ENCODE measurements at regions not wholly inside any gene's neighbourhood (a gene's known extent, or its start where the extent isn't known, plus 50 kb on each side); places are given as distances from the start of the nearest gene placed in this dataset.

- no peak overlapping the region for H3K4me3 Mint-ChIP-seq
- H3K27me3 Mint-ChIP-seq (ENCODE audit: insufficient read depth), result peaks cover 5% of the 10 kb centered on the region
- peaks cover 14% of the 10 kb centered on the region for H3K4me1 Mint-ChIP-seq (ENCODE audit: low read depth)
- peaks cover 3% of the 10 kb centered on the region for H3K36me3 Mint-ChIP-seq (ENCODE audit: low read depth)
- no peak for DNase-seq (ENCODE audit: low spot score)
- no peak overlapping the region for H3K27ac Mint-ChIP-seq
- intact Hi-C loops (cut with micrococcal nuclease), result no loop called here
- H3K9me3 Mint-ChIP-seq, result peaks cover 4% of the 10 kb centered on the region
Measured at GRCh38 chr6:137651591-137652335, 157.6 kb upstream of the OLIG3 start.

- Mint-ChIP-seq H3K27ac (no peak overlapping the region), H3K4me3 (no peak overlapping the region), H3K36me3 (ENCODE audit: low read depth) (peaks cover 3% of the 10 kb centered on the region), H3K27me3 (ENCODE audit: insufficient read depth) (peaks cover 4% of the 10 kb centered on the region), H3K4me1 (ENCODE audit: low read depth) (peaks cover 25% of the 10 kb centered on the region), H3K9me3 (peaks cover 4% of the 10 kb centered on the region)
- intact Hi-C loops (cut with micrococcal nuclease), result no loop called here
- no peak for DNase-seq (ENCODE audit: low spot score)
Measured at GRCh38 chr6:137652961-137653705, 158.9 kb upstream of the OLIG3 start.

GRCh38 chr6:137653706-137654059 lies 159.5 kb upstream of the OLIG3 start:
- H3K9me3 Mint-ChIP-seq, result peaks cover 4% of the 10 kb centered on the region
- H3K27ac Mint-ChIP-seq, result no peak overlapping the region
- intact Hi-C loops (cut with micrococcal nuclease), result no loop called here
- H3K36me3 Mint-ChIP-seq (ENCODE audit: low read depth), result peaks cover 3% of the 10 kb centered on the region
- H3K27me3 Mint-ChIP-seq (ENCODE audit: insufficient read depth), result no peaks in the 10 kb centered on the region
- peaks cover 25% of the 10 kb centered on the region for H3K4me1 Mint-ChIP-seq (ENCODE audit: low read depth)
- H3K4me3 Mint-ChIP-seq, result no peak overlapping the region
- DNase-seq (ENCODE audit: low spot score), result no peak

- peaks cover 3% of the 10 kb centered on the region for H3K36me3 Mint-ChIP-seq (ENCODE audit: low read depth)
- no peak overlapping the region for H3K27ac Mint-ChIP-seq
- H3K27me3 Mint-ChIP-seq (ENCODE audit: insufficient read depth), result no peaks in the 10 kb centered on the region
- H3K4me3 Mint-ChIP-seq, result no peak overlapping the region
- DNase-seq (ENCODE audit: low spot score), result no peak
- H3K9me3 Mint-ChIP-seq, result peaks cover 4% of the 10 kb centered on the region
- peaks cover 27% of the 10 kb centered on the region for H3K4me1 Mint-ChIP-seq (ENCODE audit: low read depth)
- intact Hi-C loops (cut with micrococcal nuclease), result no loop called here
Measured at GRCh38 chr6:137654365-137654981, 160.3 kb upstream of the OLIG3 start.

- H3K27ac Mint-ChIP-seq, result no peak overlapping the region
- no peaks in the 10 kb centered on the region for H3K27me3 Mint-ChIP-seq (ENCODE audit: insufficient read depth)
- H3K4me3 Mint-ChIP-seq, result no peak overlapping the region
- H3K9me3 Mint-ChIP-seq, result peaks cover 4% of the 10 kb centered on the region
- peaks cover 3% of the 10 kb centered on the region for H3K36me3 Mint-ChIP-seq (ENCODE audit: low read depth)
- peaks cover 27% of the 10 kb centered on the region for H3K4me1 Mint-ChIP-seq (ENCODE audit: low read depth)
- no peak for DNase-seq (ENCODE audit: low spot score)
- intact Hi-C loops (cut with micrococcal nuclease), result loop anchor here (5.0 kb wide), 1 partner anchor 488 kb away; no protein-coding TSS in a partner anchor
Measured at GRCh38 chr6:137655291-137655690, 161.1 kb upstream of the OLIG3 start.

- H3K9me3 Mint-ChIP-seq, result peaks cover 4% of the 10 kb centered on the region
- H3K27ac Mint-ChIP-seq, result peak overlapping the region; percentile 78
- no peaks in the 10 kb centered on the region for H3K27me3 Mint-ChIP-seq (ENCODE audit: insufficient read depth)
- peaks cover 3% of the 10 kb centered on the region for H3K36me3 Mint-ChIP-seq (ENCODE audit: low read depth)
- intact Hi-C loops (cut with micrococcal nuclease), result loop anchor here (1.0 to 5.0 kb wide), 10 partner anchors 10 to 562 kb away; no protein-coding TSS in a partner anchor
- DNase-seq (ENCODE audit: low spot score), result no peak
- no peak overlapping the region for H3K4me3 Mint-ChIP-seq
- H3K4me1 Mint-ChIP-seq (ENCODE audit: low read depth), result peaks cover 30% of the 10 kb centered on the region
Measured at GRCh38 chr6:137656735-137657134, 162.5 kb upstream of the OLIG3 start.

GRCh38 chr6:137657351-137657911 lies 163.2 kb upstream of the OLIG3 start:
- Mint-ChIP-seq H3K4me1 (ENCODE audit: low read depth) (peaks cover 33% of the 10 kb centered on the region), H3K36me3 (ENCODE audit: low read depth) (peaks cover 3% of the 10 kb centered on the region), H3K27me3 (ENCODE audit: insufficient read depth) (no peaks in the 10 kb centered on the region), H3K9me3 (peaks cover 4% of the 10 kb centered on the region), H3K4me3 (no peak overlapping the region), H3K27ac (peak overlapping the region; percentile 78)
- peak; percentile 24 for DNase-seq (ENCODE audit: low spot score)
- intact Hi-C loops (cut with micrococcal nuclease), result loop anchor here (1.0 to 5.0 kb wide), 10 partner anchors 9 to 563 kb away; no protein-coding TSS in a partner anchor

- Mint-ChIP-seq H3K27me3 (ENCODE audit: insufficient read depth) (no peaks in the 10 kb centered on the region), H3K4me3 (no peak overlapping the region), H3K9me3 (peaks cover 4% of the 10 kb centered on the region), H3K4me1 (ENCODE audit: low read depth) (peaks cover 33% of the 10 kb centered on the region), H3K36me3 (ENCODE audit: low read depth) (peaks cover 3% of the 10 kb centered on the region), H3K27ac (no peak overlapping the region)
- intact Hi-C loops (cut with micrococcal nuclease), result loop anchor here (5.0 kb wide), 1 partner anchor 491 kb away; no protein-coding TSS in a partner anchor
- no peak for DNase-seq (ENCODE audit: low spot score)
Measured at GRCh38 chr6:137658287-137658686, 164.1 kb upstream of the OLIG3 start.

GRCh38 chr6:137659871-137660270 lies 165.7 kb upstream of the OLIG3 start:
- Mint-ChIP-seq H3K27ac (no peak overlapping the region), H3K36me3 (ENCODE audit: low read depth) (peaks cover 1% of the 10 kb centered on the region), H3K27me3 (ENCODE audit: insufficient read depth) (peaks cover 2% of the 10 kb centered on the region), H3K4me1 (ENCODE audit: low read depth) (peaks cover 45% of the 10 kb centered on the region), H3K9me3 (no peaks in the 10 kb centered on the region), H3K4me3 (no peak overlapping the region)
- DNase-seq (ENCODE audit: low spot score), result no peak
- intact Hi-C loops (cut with micrococcal nuclease), result loop anchor here (2.0 to 5.0 kb wide), 2 partner anchors 449 to 493 kb away; no protein-coding TSS in a partner anchor

GRCh38 chr6:137660296-137660731 lies 166.1 kb upstream of the OLIG3 start:
- peaks cover 2% of the 10 kb centered on the region for H3K27me3 Mint-ChIP-seq (ENCODE audit: insufficient read depth)
- no peak overlapping the region for H3K4me3 Mint-ChIP-seq
- no peaks in the 10 kb centered on the region for H3K36me3 Mint-ChIP-seq (ENCODE audit: low read depth)
- peaks cover 49% of the 10 kb centered on the region for H3K4me1 Mint-ChIP-seq (ENCODE audit: low read depth)
- DNase-seq (ENCODE audit: low spot score), result no peak
- intact Hi-C loops (cut with micrococcal nuclease), result loop anchor here (2.0 kb wide), 1 partner anchor 448 kb away; no protein-coding TSS in a partner anchor
- no peak overlapping the region for H3K27ac Mint-ChIP-seq
- H3K9me3 Mint-ChIP-seq, result no peaks in the 10 kb centered on the region

- Mint-ChIP-seq H3K27me3 (ENCODE audit: insufficient read depth) (peaks cover 2% of the 10 kb centered on the region), H3K36me3 (ENCODE audit: low read depth) (no peaks in the 10 kb centered on the region), H3K4me1 (ENCODE audit: low read depth) (peaks cover 58% of the 10 kb centered on the region), H3K27ac (no peak overlapping the region), H3K4me3 (no peak overlapping the region), H3K9me3 (no peaks in the 10 kb centered on the region)
- DNase-seq (ENCODE audit: low spot score), result no peak
- intact Hi-C loops (cut with micrococcal nuclease), result loop anchor here (2.0 kb wide), 1 partner anchor 447 kb away; no protein-coding TSS in a partner anchor
Measured at GRCh38 chr6:137661601-137662000, 167.4 kb upstream of the OLIG3 start.

GRCh38 chr6:137664183-137664582 lies 170.0 kb upstream of the OLIG3 start:
- no peak for DNase-seq (ENCODE audit: low spot score)
- intact Hi-C loops (cut with micrococcal nuclease), result no loop called here
- Mint-ChIP-seq H3K9me3 (no peaks in the 10 kb centered on the region), H3K4me1 (ENCODE audit: low read depth) (peaks cover 40% of the 10 kb centered on the region), H3K36me3 (ENCODE audit: low read depth) (peaks cover 1% of the 10 kb centered on the region), H3K27ac (no peak overlapping the region), H3K27me3 (ENCODE audit: insufficient read depth) (peaks cover 2% of the 10 kb centered on the region), H3K4me3 (no peak overlapping the region)
